ENCODE measurements at regions not wholly inside any gene's neighbourhood (a gene's known extent, or its start where the extent isn't known, plus 50 kb on each side); places are given as distances from the start of the nearest gene placed in this dataset.

- no peak for TF ChIP-seq GATA3 (IDR thresholded peaks at IDR 0.05; ENCODE audit: low read depth, low read length)
- no peak for TF ChIP-seq GATA2 (IDR thresholded peaks at IDR 0.05; ENCODE audit: low read depth, low read length)
These were observed 564.4 kb downstream of the MATN1 start for GRCh38 chr1:30159015-30159414.

Data from SH-SY5Y (cell line).